ENCODE measurements at regions not wholly inside any gene's neighbourhood (a gene's known extent, or its start where the extent isn't known, plus 50 kb on each side); places are given as distances from the start of the nearest gene placed in this dataset.

GRCh38 chr4:173475751-173476150, 54.3 kb downstream of the HAND2 start:
- TF ChIP-seq CTCF (IDR thresholded peaks at IDR 0.05) (no peak), EZH2 (IDR thresholded peaks at IDR 0.05) (no peak)

All from neural progenitor cell (in vitro differentiated cells).